ENCODE measurements at regions not wholly inside any gene's neighbourhood (a gene's known extent, or its start where the extent isn't known, plus 50 kb on each side); places are given as distances from the start of the nearest gene placed in this dataset.
"Not testable (repeated sequence)": the region's sequence is repeated elsewhere in the genome, so short reads cannot be mapped to it uniquely, and the experiment has no call there.

DNA sequence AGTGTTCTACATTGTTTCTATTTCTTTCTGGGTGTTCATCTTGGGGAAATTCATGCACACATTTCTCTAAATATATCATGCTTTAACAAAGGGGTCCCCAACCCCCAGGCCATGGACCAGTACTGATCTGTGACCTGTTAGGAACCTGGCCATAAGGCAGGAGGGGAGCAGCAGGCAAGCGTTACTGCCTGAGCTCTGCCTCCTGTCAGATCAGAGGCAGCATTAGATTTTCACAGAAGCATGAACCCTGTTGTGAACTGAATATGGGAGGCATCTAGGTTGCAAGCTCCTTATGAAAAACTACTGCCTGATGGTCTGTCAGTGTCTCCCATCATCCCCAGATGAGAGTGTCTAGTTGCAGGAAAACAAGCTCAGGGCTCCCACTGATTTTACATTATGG is 270.0 kb downstream of the AGTPBP1 start:
- Histone ChIP-seq H3K27ac (no peak overlapping the region), H3K36me3 (no peaks in the 10 kb centered on the region), H3K9me3 (no peaks in the 10 kb centered on the region), H3K4me3 (no peak overlapping the region), H3K27me3 (no peaks in the 10 kb centered on the region), H3K4me1 (no peaks in the 10 kb centered on the region)
- DNase-seq (ENCODE audit: low spot score in 2 of 2) = no peak
- intact Hi-C loops (cut with DNase I) = no loop called here
- TF ChIP-seq, protein P1, sequence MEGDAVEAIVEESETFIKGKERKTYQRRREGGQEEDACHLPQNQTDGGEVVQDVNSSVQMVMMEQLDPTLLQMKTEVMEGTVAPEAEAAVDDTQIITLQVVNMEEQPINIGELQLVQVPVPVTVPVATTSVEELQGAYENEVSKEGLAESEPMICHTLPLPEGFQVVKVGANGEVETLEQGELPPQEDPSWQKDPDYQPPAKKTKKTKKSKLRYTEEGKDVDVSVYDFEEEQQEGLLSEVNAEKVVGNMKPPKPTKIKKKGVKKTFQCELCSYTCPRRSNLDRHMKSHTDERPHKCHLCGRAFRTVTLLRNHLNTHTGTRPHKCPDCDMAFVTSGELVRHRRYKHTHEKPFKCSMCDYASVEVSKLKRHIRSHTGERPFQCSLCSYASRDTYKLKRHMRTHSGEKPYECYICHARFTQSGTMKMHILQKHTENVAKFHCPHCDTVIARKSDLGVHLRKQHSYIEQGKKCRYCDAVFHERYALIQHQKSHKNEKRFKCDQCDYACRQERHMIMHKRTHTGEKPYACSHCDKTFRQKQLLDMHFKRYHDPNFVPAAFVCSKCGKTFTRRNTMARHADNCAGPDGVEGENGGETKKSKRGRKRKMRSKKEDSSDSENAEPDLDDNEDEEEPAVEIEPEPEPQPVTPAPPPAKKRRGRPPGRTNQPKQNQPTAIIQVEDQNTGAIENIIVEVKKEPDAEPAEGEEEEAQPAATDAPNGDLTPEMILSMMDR (IDR thresholded peaks at IDR 0.05) = no peak

DNA sequence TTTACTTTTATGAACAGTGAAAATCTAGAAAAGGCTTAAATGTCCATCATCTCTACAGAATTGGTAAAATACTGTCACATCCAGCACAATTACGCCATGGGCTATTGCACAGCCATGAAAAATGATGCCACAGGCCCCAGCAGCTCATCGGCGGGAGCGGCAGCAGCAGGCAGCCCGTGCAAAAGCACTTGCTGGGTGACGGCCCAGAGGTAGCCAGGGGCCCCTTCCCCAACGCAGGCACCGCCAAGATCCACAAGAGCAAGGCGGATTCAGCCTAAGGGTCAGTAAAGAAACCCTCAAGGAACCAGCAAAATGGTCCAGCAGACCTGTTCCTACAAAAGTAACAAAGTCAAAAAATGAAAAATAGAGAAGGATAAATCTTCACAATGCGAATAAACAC is 272.7 kb downstream of the AGTPBP1 start:
- Histone ChIP-seq H3K9me3 (no peaks in the 10 kb centered on the region), H3K27me3 (no peaks in the 10 kb centered on the region), H3K36me3 (no peaks in the 10 kb centered on the region), H3K4me3 (no peak overlapping the region), H3K4me1 (no peaks in the 10 kb centered on the region), H3K27ac (no peak overlapping the region)
- no peak for DNase-seq (ENCODE audit: low spot score in 2 of 2)
- intact Hi-C loops (cut with DNase I) = no loop called here
- TF ChIP-seq, protein P1 (IDR thresholded peaks at IDR 0.05) = no peak

DNA sequence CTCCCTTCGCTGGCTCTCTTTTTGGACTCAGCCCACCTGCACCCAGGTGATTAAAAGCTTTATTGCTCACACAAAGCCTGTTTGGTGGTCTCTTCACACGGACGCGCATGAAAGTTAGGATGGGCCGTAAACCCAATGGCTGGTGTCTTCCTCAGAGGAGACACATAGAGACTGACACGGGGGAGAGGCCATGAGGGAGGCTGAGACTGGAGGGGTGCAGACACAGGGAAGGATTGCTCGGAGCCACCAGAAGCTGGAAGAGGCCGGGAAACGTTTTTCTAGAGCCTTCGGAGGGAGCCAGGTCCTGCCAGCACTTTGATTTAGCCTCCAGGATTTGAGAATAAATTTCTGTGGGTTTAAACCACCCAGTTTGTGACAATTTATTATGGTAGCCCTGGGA is 274.9 kb downstream of the AGTPBP1 start:
- intact Hi-C loops (cut with DNase I) = no loop called here
- H3K36me3 ChIP-seq = no peaks in the 10 kb centered on the region
- DNase-seq (ENCODE audit: low spot score in 2 of 2) = no peak
- no peaks in the 10 kb centered on the region for H3K27me3 ChIP-seq
- H3K4me3 ChIP-seq = no peak overlapping the region
- TF ChIP-seq, protein P1 (IDR thresholded peaks at IDR 0.05) = no peak
- H3K4me1 ChIP-seq = no peaks in the 10 kb centered on the region
- no peaks in the 10 kb centered on the region for H3K9me3 ChIP-seq
- no peak overlapping the region for H3K27ac ChIP-seq

DNA sequence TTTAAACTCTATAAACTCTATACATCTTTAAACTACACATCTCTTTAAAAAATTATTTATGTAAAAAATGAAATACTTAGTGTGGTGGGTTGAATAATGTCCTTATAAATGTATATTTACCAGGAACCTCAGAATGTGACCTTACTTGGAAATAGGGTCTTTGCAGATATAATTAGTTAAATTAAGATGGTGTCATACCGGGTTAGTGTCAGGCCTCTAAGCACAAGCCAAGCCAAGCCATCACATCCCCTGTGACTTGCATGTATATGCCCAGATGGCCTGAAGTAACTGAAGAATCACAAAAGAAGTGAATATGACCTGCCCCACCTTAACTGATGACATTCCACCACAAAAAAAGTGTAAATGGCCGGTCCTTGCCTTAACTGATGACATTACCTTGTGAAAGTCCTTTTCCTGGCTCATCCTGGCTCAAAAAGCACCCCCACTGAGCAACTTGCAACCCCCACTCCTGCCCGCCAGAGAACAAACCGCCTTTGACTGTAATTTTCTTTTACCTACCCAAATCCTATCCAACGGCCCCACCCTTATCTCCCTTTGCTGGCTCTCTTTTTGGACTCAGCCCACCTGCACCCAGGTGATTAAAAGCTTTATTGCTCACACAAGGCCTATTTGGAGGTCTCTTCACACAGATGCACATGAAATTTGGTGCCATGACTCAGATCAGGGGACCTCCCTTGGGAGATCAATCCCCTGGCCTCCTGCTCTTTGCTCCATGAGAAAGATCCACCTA is 283.5 kb downstream of the AGTPBP1 start:
- H3K4me3 ChIP-seq; H3K9me3 ChIP-seq; intact Hi-C loops (cut with DNase I); H3K36me3 ChIP-seq; DNase-seq (ENCODE audit: low spot score in 2 of 2); H3K4me1 ChIP-seq; H3K27me3 ChIP-seq; H3K27ac ChIP-seq: not testable (repeated sequence)

DNA sequence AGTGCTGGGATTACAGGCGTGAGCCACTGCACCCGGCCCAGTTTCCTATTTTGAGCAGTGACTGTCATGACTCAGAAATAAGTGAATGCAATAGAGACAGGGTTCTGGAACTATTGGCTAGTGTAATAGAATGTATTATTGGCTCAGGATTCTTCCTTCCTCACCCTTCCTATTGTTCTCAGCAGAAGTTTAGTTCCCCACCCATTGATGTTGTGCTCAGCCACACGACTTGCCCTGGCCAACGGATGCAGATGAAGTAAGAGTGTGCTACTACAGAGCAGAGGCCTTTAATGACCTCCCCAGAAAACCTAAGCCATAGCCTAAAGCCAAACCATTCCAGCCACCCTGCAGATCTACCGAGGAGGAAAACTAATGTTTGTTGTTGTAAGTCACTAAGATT is 287.9 kb downstream of the AGTPBP1 start:
- Histone ChIP-seq H3K4me1 (no peaks in the 10 kb centered on the region), H3K27me3 (no peaks in the 10 kb centered on the region), H3K36me3 (no peaks in the 10 kb centered on the region), H3K27ac (no peak overlapping the region), H3K9me3 (no peaks in the 10 kb centered on the region), H3K4me3 (no peak overlapping the region)
- no peak for DNase-seq (ENCODE audit: low spot score in 2 of 2)
- intact Hi-C loops (cut with DNase I) = no loop called here
- TF ChIP-seq, protein P1 (IDR thresholded peaks at IDR 0.05) = no peak

DNA sequence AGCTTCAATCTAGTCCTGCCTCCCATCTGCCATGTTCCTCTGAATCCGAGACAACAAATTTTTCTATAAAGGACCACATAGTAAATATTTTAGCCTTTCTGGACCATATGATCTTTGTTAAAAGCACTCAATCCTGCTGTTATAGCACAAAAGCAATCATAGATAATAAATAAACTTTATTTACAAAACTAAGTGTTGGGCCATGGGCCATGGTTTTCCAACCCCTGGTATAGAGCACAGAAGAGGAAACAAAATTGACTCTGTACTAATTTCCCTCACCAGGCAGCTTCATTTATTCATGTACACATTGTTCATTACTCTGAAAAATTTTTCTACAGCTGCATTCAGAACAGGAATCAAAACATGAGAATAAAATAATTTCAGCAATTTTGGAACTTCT is 288.9 kb downstream of the AGTPBP1 start:
- no peak for DNase-seq (ENCODE audit: low spot score in 2 of 2)
- Histone ChIP-seq H3K9me3 (no peaks in the 10 kb centered on the region), H3K27me3 (no peaks in the 10 kb centered on the region), H3K27ac (no peak overlapping the region), H3K4me3 (no peak overlapping the region), H3K36me3 (no peaks in the 10 kb centered on the region), H3K4me1 (no peaks in the 10 kb centered on the region)
- intact Hi-C loops (cut with DNase I) = no loop called here
- TF ChIP-seq, protein P1 (IDR thresholded peaks at IDR 0.05) = no peak
